NT2/D1 (cell line): ENCODE measurements at regions not wholly inside any gene's neighbourhood (a gene's known extent, or its start where the extent isn't known, plus 50 kb on each side); places are given as distances from the start of the nearest gene placed in this dataset.

Experiments used
- SUZ12 ChIP-seq: IDR thresholded peaks from 2 replicates; pipeline ENCODE4 v1.6.1; 2011; ENCODE audit not compliant: insufficient read length, insufficient read depth; ENCODE audit errors: extremely low read depth
- YY1 ChIP-seq: IDR thresholded peaks from 2 replicates; pipeline ENCODE4 v1.6.1; 2011; ENCODE audit not compliant: insufficient read length, insufficient read depth
- ZNF274 ChIP-seq: IDR thresholded peaks from 2 replicates; pipeline ENCODE4 v1.6.1; 2011; ENCODE audit warnings: mild to moderate bottlenecking, low read depth, low read length

DNA sequence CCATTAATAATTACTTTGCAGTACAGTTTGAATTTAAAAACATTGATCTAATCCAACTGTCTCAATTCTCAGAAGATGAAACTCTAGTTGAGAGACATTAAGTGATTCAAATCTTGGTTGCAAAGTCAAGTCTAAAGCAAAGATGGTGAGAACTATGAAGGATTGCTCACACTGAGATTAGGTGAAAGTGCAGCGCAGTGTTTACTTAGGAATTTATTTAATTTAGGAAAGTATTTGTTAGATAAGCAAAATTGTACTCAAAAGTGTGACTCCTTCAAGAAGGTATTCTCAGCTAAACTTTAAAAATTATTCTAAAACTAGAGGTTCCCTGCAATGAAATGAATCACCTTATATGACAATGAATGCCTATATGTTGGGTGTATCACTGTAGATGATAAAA, 454.9 kb downstream of the PDGFC start:
- no peak for TF ChIP-seq YY1
- TF ChIP-seq ZNF274 = no peak
- no peak for TF ChIP-seq SUZ12
